Activated CD4-positive, alpha-beta T cell treated with anti-CD3 and anti-CD28 coated beads, Interleukin-2, amount 10 ng/mL, durations not matched to agents 7 days and 5 days (primary cell): ENCODE measurements at regions not wholly inside any gene's neighbourhood (a gene's known extent, or its start where the extent isn't known, plus 50 kb on each side); places are given as distances from the start of the nearest gene placed in this dataset.

ENCODE experiments used
- CTCF ChIA-PET: fragments of 350-600 bp; sonication (Branson Sonifier 250); formaldehyde crosslinking; loops from one replicate; lab custom pipeline; 2021; ENCODE audit warnings: antibody characterized with exemption; lab: Charles Lee
- POLR2A ChIA-PET: fragments of 350-600 bp; sonication (Branson Sonifier 250); formaldehyde crosslinking; loops from one replicate; lab custom pipeline; 2021; ENCODE audit warnings: antibody characterized with exemption; lab: Charles Lee
- DNase-seq: peaks from one replicate; pipeline ENCODE4 v3.0.0-alpha.2; 2020
- H3K27ac Mint-ChIP-seq: one replicate; pipeline ENCODE4 v1.8.0; 2021; ENCODE audit warnings: mild to moderate bottlenecking, moderate library complexity, mixed read lengths
- H3K27me3 Mint-ChIP-seq: one replicate; pipeline ENCODE4 v1.8.0; 2021; ENCODE audit warnings: mixed read lengths
- H3K36me3 Mint-ChIP-seq: one replicate; pipeline ENCODE4 v1.8.0; 2021; ENCODE audit warnings: low read depth, mixed read lengths
- H3K4me1 Mint-ChIP-seq: one replicate; pipeline ENCODE4 v1.8.0; 2021; ENCODE audit warnings: mixed read lengths
- H3K4me3 Mint-ChIP-seq: one replicate; pipeline ENCODE4 v1.8.0; 2021; ENCODE audit warnings: mild to moderate bottlenecking, moderate library complexity, mixed read lengths
- H3K9me3 Mint-ChIP-seq: one replicate; pipeline ENCODE4 v1.8.0; 2021; ENCODE audit warnings: mixed read lengths

GRCh38 chr13:103983948-103984347, 917.7 kb upstream of the SLC10A2 start:
- Mint-ChIP-seq H3K4me3 (no peak overlapping the region), H3K36me3 (no peaks in the 10 kb centered on the region), H3K9me3 (no peaks in the 10 kb centered on the region), H3K27ac (no peak overlapping the region), H3K4me1 (no peaks in the 10 kb centered on the region), H3K27me3 (no peaks in the 10 kb centered on the region)
- CTCF ChIA-PET = no interaction called here
- DNase-seq = no peak
- POLR2A ChIA-PET = no interaction called here

- Mint-ChIP-seq H3K27ac (no peak overlapping the region), H3K27me3 (no peaks in the 10 kb centered on the region), H3K4me1 (no peaks in the 10 kb centered on the region), H3K9me3 (no peaks in the 10 kb centered on the region), H3K36me3 (no peaks in the 10 kb centered on the region), H3K4me3 (no peak overlapping the region)
- ChIA-PET POLR2A (no interaction called here), CTCF (no interaction called here)
- no peak for DNase-seq
These were observed 910.2 kb upstream of the SLC10A2 start for GRCh38 chr13:103976371-103976770.

- POLR2A ChIA-PET = no interaction called here
- H3K27ac Mint-ChIP-seq = no peak overlapping the region
- no peaks in the 10 kb centered on the region for H3K27me3 Mint-ChIP-seq
- CTCF ChIA-PET = no interaction called here
- no peaks in the 10 kb centered on the region for H3K36me3 Mint-ChIP-seq
- peaks cover 2% of the 10 kb centered on the region for H3K9me3 Mint-ChIP-seq
- no peak overlapping the region for H3K4me3 Mint-ChIP-seq
- no peaks in the 10 kb centered on the region for H3K4me1 Mint-ChIP-seq
- DNase-seq = no peak
These were observed 907.5 kb upstream of the SLC10A2 start for GRCh38 chr13:103973740-103974139.

- CTCF ChIA-PET = no interaction called here
- H3K4me3 Mint-ChIP-seq = no peak overlapping the region
- DNase-seq = no peak
- no peak overlapping the region for H3K27ac Mint-ChIP-seq
- H3K4me1 Mint-ChIP-seq = no peaks in the 10 kb centered on the region
- POLR2A ChIA-PET = no interaction called here
- no peaks in the 10 kb centered on the region for H3K36me3 Mint-ChIP-seq
- H3K9me3 Mint-ChIP-seq = peaks cover 2% of the 10 kb centered on the region
- no peaks in the 10 kb centered on the region for H3K27me3 Mint-ChIP-seq
These were observed 903.4 kb upstream of the SLC10A2 start for GRCh38 chr13:103969520-103970050.

- H3K4me3 Mint-ChIP-seq = no peak overlapping the region
- ChIA-PET POLR2A (no interaction called here), CTCF (no interaction called here)
- H3K9me3 Mint-ChIP-seq = peaks cover 6% of the 10 kb centered on the region
- no peaks in the 10 kb centered on the region for H3K4me1 Mint-ChIP-seq
- no peak for DNase-seq
- H3K27ac Mint-ChIP-seq = no peak overlapping the region
- H3K27me3 Mint-ChIP-seq = no peaks in the 10 kb centered on the region
- H3K36me3 Mint-ChIP-seq = no peaks in the 10 kb centered on the region
These were observed 899.5 kb upstream of the SLC10A2 start for GRCh38 chr13:103965506-103966243.

GRCh38 chr13:103961784-103962183, 895.6 kb upstream of the SLC10A2 start:
- ChIA-PET CTCF (no interaction called here), POLR2A (no interaction called here)
- DNase-seq = no peak
- Mint-ChIP-seq H3K4me1 (no peaks in the 10 kb centered on the region), H3K27me3 (no peaks in the 10 kb centered on the region), H3K9me3 (peaks cover 6% of the 10 kb centered on the region), H3K4me3 (no peak overlapping the region), H3K27ac (no peak overlapping the region), H3K36me3 (no peaks in the 10 kb centered on the region)

GRCh38 chr13:103961129-103961528, 894.9 kb upstream of the SLC10A2 start:
- POLR2A ChIA-PET = no interaction called here
- DNase-seq = no peak
- H3K27ac Mint-ChIP-seq = no peak overlapping the region

GRCh38 chr13:103960001-103960400, 893.8 kb upstream of the SLC10A2 start:
- no peak for DNase-seq
- H3K9me3 Mint-ChIP-seq = peaks cover 8% of the 10 kb centered on the region
- H3K36me3 Mint-ChIP-seq = no peaks in the 10 kb centered on the region
- CTCF ChIA-PET = no interaction called here
- H3K4me3 Mint-ChIP-seq = no peak overlapping the region
- POLR2A ChIA-PET = no interaction called here
- no peaks in the 10 kb centered on the region for H3K4me1 Mint-ChIP-seq
- H3K27ac Mint-ChIP-seq = no peak overlapping the region
- no peaks in the 10 kb centered on the region for H3K27me3 Mint-ChIP-seq

More at GRCh38 chr13:103961129-103961528, 894.9 kb upstream of the SLC10A2 start:
- H3K4me1 Mint-ChIP-seq = no peaks in the 10 kb centered on the region
- H3K27me3 Mint-ChIP-seq = no peaks in the 10 kb centered on the region
- CTCF ChIA-PET = no interaction called here
- H3K36me3 Mint-ChIP-seq = no peaks in the 10 kb centered on the region
- H3K9me3 Mint-ChIP-seq = peaks cover 6% of the 10 kb centered on the region
- no peak overlapping the region for H3K4me3 Mint-ChIP-seq

GRCh38 chr13:103958691-103959090, 892.5 kb upstream of the SLC10A2 start:
- POLR2A ChIA-PET = no interaction called here
- no peaks in the 10 kb centered on the region for H3K27me3 Mint-ChIP-seq
- CTCF ChIA-PET = no interaction called here
- no peak for DNase-seq
- no peaks in the 10 kb centered on the region for H3K4me1 Mint-ChIP-seq
- peaks cover 8% of the 10 kb centered on the region for H3K9me3 Mint-ChIP-seq
- H3K4me3 Mint-ChIP-seq = no peak overlapping the region
- no peak overlapping the region for H3K27ac Mint-ChIP-seq
- H3K36me3 Mint-ChIP-seq = no peaks in the 10 kb centered on the region

- Mint-ChIP-seq H3K36me3 (no peaks in the 10 kb centered on the region), H3K27ac (no peak overlapping the region), H3K27me3 (no peaks in the 10 kb centered on the region), H3K4me3 (no peak overlapping the region), H3K4me1 (no peaks in the 10 kb centered on the region), H3K9me3 (peaks cover 8% of the 10 kb centered on the region)
- no peak for DNase-seq
- ChIA-PET CTCF (no interaction called here), POLR2A (no interaction called here)
These were observed 891.7 kb upstream of the SLC10A2 start for GRCh38 chr13:103957939-103958338.

- CTCF ChIA-PET = no interaction called here
- Mint-ChIP-seq H3K27me3 (no peaks in the 10 kb centered on the region), H3K27ac (no peak overlapping the region), H3K4me3 (no peak overlapping the region), H3K36me3 (no peaks in the 10 kb centered on the region), H3K9me3 (peaks cover 6% of the 10 kb centered on the region), H3K4me1 (no peaks in the 10 kb centered on the region)
- no peak for DNase-seq
- POLR2A ChIA-PET = no interaction called here
These were observed 887.6 kb upstream of the SLC10A2 start for GRCh38 chr13:103953859-103954258.

- ChIA-PET POLR2A (no interaction called here), CTCF (no interaction called here)
- no peak for DNase-seq
These were observed 886.0 kb upstream of the SLC10A2 start for GRCh38 chr13:103952183-103952582.

GRCh38 chr13:103948426-103948825, 882.2 kb upstream of the SLC10A2 start:
- Mint-ChIP-seq H3K4me1 (no peaks in the 10 kb centered on the region), H3K9me3 (peaks cover 2% of the 10 kb centered on the region), H3K36me3 (no peaks in the 10 kb centered on the region), H3K27me3 (no peaks in the 10 kb centered on the region), H3K27ac (no peak overlapping the region), H3K4me3 (no peak overlapping the region)
- CTCF ChIA-PET = no interaction called here
- POLR2A ChIA-PET = no interaction called here
- no peak for DNase-seq

More at GRCh38 chr13:103952183-103952582, 886.0 kb upstream of the SLC10A2 start:
- no peak overlapping the region for H3K27ac Mint-ChIP-seq
- no peaks in the 10 kb centered on the region for H3K27me3 Mint-ChIP-seq
- H3K4me1 Mint-ChIP-seq = no peaks in the 10 kb centered on the region
- peaks cover 8% of the 10 kb centered on the region for H3K9me3 Mint-ChIP-seq
- no peak overlapping the region for H3K4me3 Mint-ChIP-seq
- H3K36me3 Mint-ChIP-seq = no peaks in the 10 kb centered on the region

- CTCF ChIA-PET = no interaction called here
- no peaks in the 10 kb centered on the region for H3K4me1 Mint-ChIP-seq
- POLR2A ChIA-PET = no interaction called here
- no peak for DNase-seq
- H3K4me3 Mint-ChIP-seq = no peak overlapping the region
- no peaks in the 10 kb centered on the region for H3K36me3 Mint-ChIP-seq
- peaks cover 2% of the 10 kb centered on the region for H3K9me3 Mint-ChIP-seq
- H3K27me3 Mint-ChIP-seq = no peaks in the 10 kb centered on the region
- no peak overlapping the region for H3K27ac Mint-ChIP-seq
These were observed 879.6 kb upstream of the SLC10A2 start for GRCh38 chr13:103945836-103946235.
